Neural progenitor cell (in vitro differentiated cells): ENCODE measurements at regions not wholly inside any gene's neighbourhood (a gene's known extent, or its start where the extent isn't known, plus 50 kb on each side); places are given as distances from the start of the nearest gene placed in this dataset.
"Not testable (repeated sequence)": the region's sequence is repeated elsewhere in the genome, so short reads cannot be mapped to it uniquely, and the experiment has no call there.

ENCODE experiments used
- DNase-seq: peaks from one replicate; pipeline ENCODE4 v3.0.0-alpha.2; 2016; ENCODE audit warnings: low spot score
- H2AFZ ChIP-seq: fragments of 200-600 bp; sonication (generic); replicated peaks from 2 replicates; pipeline ENCODE4 v1.6.1; 2016; ENCODE audit warnings: antibody characterized with exemption
- H3F3A ChIP-seq: fragments of 200-600 bp; sonication (generic); 2 replicates; pipeline ENCODE4 v1.6.1; 2016; ENCODE audit warnings: antibody characterized with exemption, low read depth
- H3K27ac ChIP-seq: fragments of 200-600 bp; sonication (generic); 2 replicates; pipeline ENCODE4 v1.5.1; 2016; ENCODE audit warnings: mild to moderate bottlenecking
- H3K27me3 ChIP-seq: fragments of 200-600 bp; sonication (generic); 2 replicates; pipeline ENCODE4 v1.6.1; 2016; ENCODE audit warnings: mild to moderate bottlenecking, moderate library complexity
- H3K36me3 ChIP-seq: fragments of 200-600 bp; sonication (generic); 2 replicates; pipeline ENCODE4 v1.5.1; 2016
- H3K4me1 ChIP-seq: fragments of 200-600 bp; sonication (generic); 2 replicates; pipeline ENCODE4 v1.6.1; 2016; ENCODE audit warnings: mixed run types
- H3K4me2 ChIP-seq: fragments of 200-600 bp; sonication (generic); 2 replicates; pipeline ENCODE4 v1.6.1; 2016
- H3K4me3 ChIP-seq: fragments of 200-600 bp; sonication (generic); 2 replicates; pipeline ENCODE4 v1.5.1; 2016
- H3K79me2 ChIP-seq: fragments of 200-600 bp; sonication (generic); 2 replicates; pipeline ENCODE4 v1.6.1; 2016; ENCODE audit warnings: low read depth
- H3K9ac ChIP-seq: fragments of 200-600 bp; sonication (generic); 2 replicates; pipeline ENCODE4 v1.6.1; 2016
- H3K9me3 ChIP-seq: fragments of 200-600 bp; sonication (generic); 2 replicates; pipeline ENCODE4 v1.5.1; 2016; ENCODE audit warnings: low read depth
- H4K20me1 ChIP-seq: fragments of 200-600 bp; sonication (generic); 2 replicates; pipeline ENCODE4 v1.6.1; 2016; ENCODE audit warnings: low read depth
- H3K27ac Mint-ChIP-seq: 3 replicates; pipeline ENCODE4 v1.8.0; 2021; ENCODE audit warnings: mixed read lengths
- H3K27me3 Mint-ChIP-seq: 2 replicates; pipeline ENCODE4 v1.8.0; 2022; ENCODE audit warnings: low read depth, mild to moderate bottlenecking, inconsistent platforms, moderate library complexity, mixed read lengths; ENCODE audit not compliant: insufficient read depth
- H3K36me3 Mint-ChIP-seq: 3 replicates; pipeline ENCODE4 v1.8.0; 2021; ENCODE audit warnings: mixed read lengths
- H3K4me1 Mint-ChIP-seq: 3 replicates; pipeline ENCODE4 v1.8.0; 2021; ENCODE audit warnings: mixed read lengths
- H3K4me3 Mint-ChIP-seq: 3 replicates; pipeline ENCODE4 v1.8.0; 2021; ENCODE audit warnings: mild to moderate bottlenecking, moderate library complexity, mixed read lengths
- H3K9me3 Mint-ChIP-seq: 3 replicates; pipeline ENCODE4 v1.8.0; 2020; ENCODE audit warnings: mixed read lengths
- CTCF ChIP-seq: fragments of 200-600 bp; sonication (generic); IDR thresholded peaks from 2 replicates; pipeline ENCODE4 v1.5.1; 2017; ENCODE audit warnings: antibody characterized with exemption, mild to moderate bottlenecking
- EZH2 ChIP-seq: fragments of 200-600 bp; sonication (generic); IDR thresholded peaks from 2 replicates; pipeline ENCODE4 v1.6.1; 2017; ENCODE audit warnings: antibody characterized with exemption, mild to moderate bottlenecking, moderate library complexity
- EZH2phosphoT487 ChIP-seq: fragments of 200-600 bp; sonication (generic); IDR thresholded peaks from 2 replicates; pipeline ENCODE4 v1.6.1; 2017; ENCODE audit warnings: antibody characterized with exemption

- Histone ChIP-seq H3K4me2 (no peak overlapping the region), H3K4me3 (no peak overlapping the region), H3K27ac (no peak overlapping the region), H3K27me3 (no peaks in the 10 kb centered on the region), H2AFZ (no peak overlapping the region), H3K9me3 (no peaks in the 10 kb centered on the region), H3K79me2 (no peaks in the 10 kb centered on the region), H3K4me1 (no peaks in the 10 kb centered on the region), H3K36me3 (no peaks in the 10 kb centered on the region), H3K9ac (no peak overlapping the region), H3F3A (no peaks in the 10 kb centered on the region), H4K20me1 (no peaks in the 10 kb centered on the region)
- Mint-ChIP-seq H3K36me3 (no peaks in the 10 kb centered on the region), H3K9me3 (no peaks in the 10 kb centered on the region), H3K27me3 (no peaks in the 10 kb centered on the region), H3K4me3 (no peak overlapping the region), H3K27ac (no peak overlapping the region), H3K4me1 (peaks cover 9% of the 10 kb centered on the region)
- DNase-seq = no peak
- TF ChIP-seq CTCF = no peak
- TF ChIP-seq EZH2 = no peak
- TF ChIP-seq EZH2phosphoT487 = no peak
Observed at GRCh38 chr7:131077735-131078134, 249.9 kb upstream of the MKLN1 start.

GRCh38 chr7:131080754-131081153 lies 246.9 kb upstream of the MKLN1 start:
- no peaks in the 10 kb centered on the region for H4K20me1 ChIP-seq
- H3F3A ChIP-seq = no peaks in the 10 kb centered on the region
- no peaks in the 10 kb centered on the region for H3K36me3 ChIP-seq
- no peak overlapping the region for H3K4me3 Mint-ChIP-seq
- DNase-seq = no peak
- no peak overlapping the region for H2AFZ ChIP-seq
- no peak overlapping the region for H3K4me2 ChIP-seq
- no peaks in the 10 kb centered on the region for H3K27me3 Mint-ChIP-seq
- H3K4me3 ChIP-seq = no peak overlapping the region
- H3K27ac ChIP-seq = no peak overlapping the region
- no peak for TF ChIP-seq EZH2phosphoT487
- TF ChIP-seq EZH2 = no peak
- TF ChIP-seq CTCF = no peak
- no peaks in the 10 kb centered on the region for H3K79me2 ChIP-seq
- H3K4me1 ChIP-seq = no peaks in the 10 kb centered on the region
- peaks cover 8% of the 10 kb centered on the region for H3K4me1 Mint-ChIP-seq
- H3K27ac Mint-ChIP-seq = no peak overlapping the region
- H3K9me3 Mint-ChIP-seq = no peaks in the 10 kb centered on the region
- no peaks in the 10 kb centered on the region for H3K27me3 ChIP-seq
- no peak overlapping the region for H3K9ac ChIP-seq
- no peaks in the 10 kb centered on the region for H3K36me3 Mint-ChIP-seq
- H3K9me3 ChIP-seq = no peaks in the 10 kb centered on the region

GRCh38 chr7:131081308-131081707 lies 246.4 kb upstream of the MKLN1 start:
- Histone ChIP-seq H3K27me3 (no peaks in the 10 kb centered on the region), H3F3A (no peaks in the 10 kb centered on the region), H3K4me2 (no peak overlapping the region), H4K20me1 (no peaks in the 10 kb centered on the region), H3K4me3 (no peak overlapping the region), H3K27ac (no peak overlapping the region), H3K4me1 (no peaks in the 10 kb centered on the region), H3K9me3 (no peaks in the 10 kb centered on the region), H3K36me3 (no peaks in the 10 kb centered on the region), H2AFZ (no peak overlapping the region), H3K9ac (no peak overlapping the region), H3K79me2 (no peaks in the 10 kb centered on the region)
- Mint-ChIP-seq H3K27ac (no peak overlapping the region), H3K9me3 (no peaks in the 10 kb centered on the region), H3K4me1 (peaks cover 4% of the 10 kb centered on the region), H3K4me3 (no peak overlapping the region), H3K36me3 (no peaks in the 10 kb centered on the region), H3K27me3 (no peaks in the 10 kb centered on the region)
- no peak for TF ChIP-seq CTCF
- no peak for TF ChIP-seq EZH2
- no peak for TF ChIP-seq EZH2phosphoT487
- DNase-seq = no peak

GRCh38 chr7:131083781-131084180 lies 243.9 kb upstream of the MKLN1 start:
- H2AFZ ChIP-seq = no peak overlapping the region
- H3K27me3 ChIP-seq = no peaks in the 10 kb centered on the region
- TF ChIP-seq EZH2phosphoT487 (no peak), EZH2 (no peak), CTCF (no peak)
- no peak overlapping the region for H3K4me2 ChIP-seq
- no peak for DNase-seq
- H3K4me3 Mint-ChIP-seq = no peak overlapping the region
- no peaks in the 10 kb centered on the region for H3K9me3 ChIP-seq
- H3K36me3 ChIP-seq = no peaks in the 10 kb centered on the region
- H4K20me1 ChIP-seq = no peaks in the 10 kb centered on the region
- no peaks in the 10 kb centered on the region for H3K27me3 Mint-ChIP-seq
- no peaks in the 10 kb centered on the region for H3K4me1 ChIP-seq
- H3K9ac ChIP-seq = no peak overlapping the region
- H3K4me3 ChIP-seq = no peak overlapping the region
- no peaks in the 10 kb centered on the region for H3K36me3 Mint-ChIP-seq
- H3K27ac ChIP-seq = no peak overlapping the region
- H3F3A ChIP-seq = no peaks in the 10 kb centered on the region
- H3K27ac Mint-ChIP-seq = no peak overlapping the region
- H3K4me1 Mint-ChIP-seq = no peaks in the 10 kb centered on the region
- no peaks in the 10 kb centered on the region for H3K9me3 Mint-ChIP-seq
- no peaks in the 10 kb centered on the region for H3K79me2 ChIP-seq

GRCh38 chr7:131084336-131084735 lies 243.3 kb upstream of the MKLN1 start:
- not testable (repeated sequence) for H3K9me3 Mint-ChIP-seq, H3K79me2 ChIP-seq, H3K27ac Mint-ChIP-seq, DNase-seq, H3K36me3 ChIP-seq, H3K4me1 Mint-ChIP-seq, H3K36me3 Mint-ChIP-seq, H3K27me3 Mint-ChIP-seq, H3K9me3 ChIP-seq, H3K27me3 ChIP-seq, H3K27ac ChIP-seq, H3F3A ChIP-seq, H3K4me2 ChIP-seq, H3K4me3 ChIP-seq, H3K4me1 ChIP-seq, H3K9ac ChIP-seq, H4K20me1 ChIP-seq, H2AFZ ChIP-seq, H3K4me3 Mint-ChIP-seq
